Mesodermal cell (in vitro differentiated cells): ENCODE measurements at regions not wholly inside any gene's neighbourhood (a gene's known extent, or its start where the extent isn't known, plus 50 kb on each side); places are given as distances from the start of the nearest gene placed in this dataset.
"Not testable (repeated sequence)": the region's sequence is repeated elsewhere in the genome, so short reads cannot be mapped to it uniquely, and the experiment has no call there.

ENCODE experiments used
- H3K27ac ChIP-seq: 2 replicates; pipeline ENCODE4 v1.7.0; 2013; ENCODE audit warnings: mild to moderate bottlenecking, low read depth, low read length, moderate library complexity; ENCODE audit not compliant: severe bottlenecking
- H3K36me3 ChIP-seq: 2 replicates; pipeline ENCODE4 v1.7.1; 2013; ENCODE audit warnings: mild to moderate bottlenecking, low read length, moderate library complexity; ENCODE audit not compliant: control insufficient read depth, insufficient read depth
- H3K4me1 ChIP-seq: one replicate; pipeline ENCODE4 v1.7.1; 2013; ENCODE audit warnings: mild to moderate bottlenecking, low read length; ENCODE audit not compliant: insufficient read depth, control insufficient read depth, poor library complexity, severe bottlenecking
- H3K4me3 ChIP-seq: 2 replicates; pipeline ENCODE4 v1.7.0; 2013; ENCODE audit warnings: low read length, control low read depth, mild to moderate bottlenecking; ENCODE audit not compliant: insufficient read depth, poor library complexity, severe bottlenecking; ENCODE audit errors: extremely low read depth
- H3K9me3 ChIP-seq: 2 replicates; pipeline ENCODE4 v1.7.1; 2013; ENCODE audit warnings: mild to moderate bottlenecking, low read length, moderate library complexity; ENCODE audit not compliant: control insufficient read depth
- WGBS, 2 experiments: methylation state at CpG; one replicate each; pipeline ENCODE4 v1.1.5; 2013; ENCODE audit warnings: missing lambda C conversion rate in 2 of 2; ENCODE audit not compliant: insufficient coverage in 2 of 2; 5-methylcytosine and 5-hydroxymethylcytosine counted together

DNA sequence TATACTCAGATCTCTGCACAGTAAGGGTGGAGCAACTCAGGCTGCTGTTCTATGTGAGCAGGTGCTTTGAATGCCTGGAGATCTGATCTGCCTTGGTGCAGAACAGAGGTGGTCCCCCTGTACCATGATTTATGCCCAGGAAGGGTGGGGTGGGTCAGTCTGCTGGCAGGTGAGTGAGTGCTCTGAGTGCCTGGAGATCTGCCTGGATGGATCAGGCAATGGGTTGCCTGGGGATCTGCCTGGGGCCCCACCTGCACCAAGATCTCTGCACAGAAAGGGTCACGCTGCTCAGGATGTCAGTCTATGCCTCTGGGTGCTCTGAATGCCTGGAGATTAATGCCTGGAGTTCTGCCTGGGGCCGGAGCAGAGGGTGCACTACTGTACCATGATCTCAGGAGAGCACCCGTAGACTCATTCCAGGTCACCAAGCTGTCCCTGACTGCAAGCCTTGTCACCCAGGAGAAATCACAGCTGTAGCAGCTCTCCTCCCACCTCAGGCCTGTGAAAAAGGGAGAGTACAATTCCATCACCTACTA lies 342.9 kb downstream of the GBA3 start:
- Histone ChIP-seq H3K4me3 (no peak overlapping the region), H3K4me1 (peaks cover 6% of the 10 kb centered on the region), H3K27ac (no peak overlapping the region), H3K36me3 (no peaks in the 10 kb centered on the region), H3K9me3 (no peaks in the 10 kb centered on the region)
- WGBS, 2 experiments: 95 to 97% methylated on average over 2 to 3 of the region's 3 CpGs

DNA sequence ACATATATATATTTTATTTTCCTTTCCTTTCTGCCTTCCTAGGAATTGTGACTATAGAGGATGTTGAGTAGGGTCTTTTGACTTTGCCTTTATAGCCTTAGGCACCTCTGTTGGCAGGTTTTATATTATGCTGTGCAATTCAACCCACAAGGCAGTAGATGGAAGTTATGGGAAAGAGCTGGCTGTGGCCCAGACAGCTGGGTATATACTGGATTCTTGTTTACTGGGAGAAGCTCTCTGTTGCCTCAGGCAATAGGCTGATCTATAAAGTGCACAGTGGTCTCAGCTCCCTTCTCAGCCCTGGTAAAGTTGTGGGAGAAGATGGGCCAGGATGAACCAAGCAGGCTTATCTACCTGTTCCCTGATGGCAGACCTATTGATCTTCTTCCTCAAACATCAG lies 342.0 kb downstream of the GBA3 start:
- no peak overlapping the region for H3K4me3 ChIP-seq
- no peaks in the 10 kb centered on the region for H3K9me3 ChIP-seq
- no peak overlapping the region for H3K27ac ChIP-seq
- H3K36me3 ChIP-seq: no peaks in the 10 kb centered on the region
- H3K4me1 ChIP-seq: peaks cover 6% of the 10 kb centered on the region

DNA sequence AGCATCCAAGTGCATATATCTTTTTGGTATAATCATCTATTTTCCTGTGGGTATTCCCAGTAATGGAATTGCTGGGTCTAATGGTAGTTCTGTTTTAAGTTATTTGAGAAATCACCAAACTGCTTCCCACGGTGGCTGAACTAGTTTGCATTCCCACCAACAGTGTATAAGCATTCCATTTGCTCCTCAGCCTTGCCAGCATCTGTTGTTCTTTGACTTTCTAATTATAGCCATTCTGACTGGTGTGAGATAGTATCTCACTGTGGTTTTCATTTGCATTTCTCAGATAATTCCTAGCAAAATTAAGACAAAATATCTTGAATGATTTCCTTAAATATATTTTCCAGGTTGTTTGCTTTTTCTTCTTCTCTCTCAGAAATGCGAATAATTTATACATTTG lies 341.1 kb downstream of the GBA3 start:
- WGBS, 2 experiments: no CpG with 5 or more reads among the region's 2 CpGs
- Histone ChIP-seq H3K36me3 (no peaks in the 10 kb centered on the region), H3K9me3 (no peaks in the 10 kb centered on the region), H3K27ac (peak overlapping the region; percentile 66), H3K4me3 (no peak overlapping the region), H3K4me1 (peaks cover 6% of the 10 kb centered on the region)

DNA sequence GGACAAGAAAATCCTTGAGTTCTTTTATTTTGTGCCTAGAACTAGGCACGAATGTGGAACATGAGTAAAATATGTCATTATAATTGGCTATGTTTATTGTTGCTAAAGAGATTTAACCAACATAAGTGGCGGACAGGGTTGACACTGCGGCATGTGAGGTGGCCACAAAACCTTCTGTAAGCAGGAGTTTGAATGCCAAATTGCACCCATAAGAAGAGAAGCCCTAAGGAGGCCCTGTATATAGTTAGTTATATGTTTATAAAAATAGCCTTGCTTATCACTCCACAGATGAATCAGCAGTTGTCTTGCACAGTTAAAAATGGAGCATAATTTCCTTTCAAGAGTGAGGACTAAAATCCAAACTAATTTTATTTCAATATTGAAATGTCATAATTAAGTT lies 336.1 kb downstream of the GBA3 start:
- H3K4me3 ChIP-seq: no peak overlapping the region
- H3K36me3 ChIP-seq: no peaks in the 10 kb centered on the region
- H3K4me1 ChIP-seq: peaks cover 3% of the 10 kb centered on the region
- no peak overlapping the region for H3K27ac ChIP-seq
- no peaks in the 10 kb centered on the region for H3K9me3 ChIP-seq
- WGBS, 2 experiments: 81 to 100% methylated on average over 2 to 3 of the region's 3 CpGs

GRCh38 chr4:23023666-23024065 lies 330.9 kb downstream of the GBA3 start:
- no peaks in the 10 kb centered on the region for H3K36me3 ChIP-seq
- no peaks in the 10 kb centered on the region for H3K9me3 ChIP-seq
- WGBS, 2 experiments: no CpG with 5 or more reads among the region's 1 CpG
- no peak overlapping the region for H3K4me3 ChIP-seq
- H3K27ac ChIP-seq: no peak overlapping the region
- peaks cover 14% of the 10 kb centered on the region for H3K4me1 ChIP-seq

DNA sequence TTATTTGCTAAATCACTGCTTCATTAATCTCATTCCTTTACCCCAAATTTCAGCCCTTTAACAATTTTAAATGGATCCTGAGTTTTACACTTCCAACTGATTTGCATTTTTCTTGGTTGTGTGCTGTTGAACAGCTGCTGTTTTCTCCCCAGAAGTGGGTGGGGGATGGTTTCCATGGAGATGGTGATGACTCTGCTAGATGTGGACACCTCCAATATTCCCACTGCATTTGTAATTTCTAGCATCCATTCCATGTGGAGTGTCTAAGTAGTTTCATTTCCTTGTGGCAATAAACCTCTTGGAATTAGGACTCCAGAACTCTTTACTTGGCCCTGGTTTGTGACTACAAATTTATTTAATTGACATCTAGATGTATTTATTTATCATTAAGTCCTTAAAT lies 330.4 kb downstream of the GBA3 start:
- H3K9me3 ChIP-seq: no peaks in the 10 kb centered on the region
- H3K36me3 ChIP-seq: no peaks in the 10 kb centered on the region

DNA sequence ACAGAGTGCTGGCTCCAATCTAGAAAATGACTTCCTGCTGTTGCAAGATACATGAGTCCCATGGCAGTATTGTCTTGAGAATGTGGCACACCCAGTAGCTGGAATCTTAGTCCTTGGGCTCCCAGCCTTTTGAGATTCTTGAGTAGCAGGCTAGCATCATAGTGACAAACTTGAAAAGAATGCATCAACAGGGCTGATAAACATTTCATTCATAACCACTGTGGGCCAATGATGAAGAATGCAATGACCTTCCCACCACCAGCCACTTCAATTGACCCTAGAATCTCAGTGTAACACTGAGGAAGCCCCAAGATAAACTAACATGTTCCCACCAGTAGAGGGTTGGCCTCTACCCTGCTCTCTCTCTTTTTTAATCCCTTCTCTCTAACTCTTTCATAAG lies 329.3 kb downstream of the GBA3 start:
- Histone ChIP-seq H3K4me3 (no peak overlapping the region), H3K27ac (peak overlapping the region; percentile 91), H3K4me1 (peaks cover 14% of the 10 kb centered on the region), H3K9me3 (no peaks in the 10 kb centered on the region), H3K36me3 (no peaks in the 10 kb centered on the region)

More for the DNA sequence above, 330.4 kb downstream of the GBA3 start:
- peaks cover 14% of the 10 kb centered on the region for H3K4me1 ChIP-seq
- H3K4me3 ChIP-seq: no peak overlapping the region
- H3K27ac ChIP-seq: peak overlapping the region; percentile 91

DNA sequence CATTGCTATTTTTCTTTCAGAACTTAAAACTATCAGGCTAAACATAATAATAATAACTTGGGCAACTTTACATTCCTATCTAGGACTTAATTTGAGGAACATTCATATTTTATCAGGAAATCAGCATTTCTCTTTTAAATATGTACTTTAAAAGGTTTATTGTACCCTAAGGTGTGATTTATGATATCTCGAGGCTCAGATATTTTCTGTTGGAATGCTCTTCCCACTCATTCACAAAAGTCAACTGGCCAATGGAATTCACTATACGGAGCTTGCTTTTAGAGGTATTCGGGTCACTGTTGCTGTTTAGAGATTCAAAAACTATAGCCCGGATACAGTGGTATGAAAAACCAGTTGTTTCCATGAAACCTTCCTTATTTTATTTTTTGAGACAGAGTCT lies 328.3 kb downstream of the GBA3 start:
- 94 to 100% methylated on average over 1 to 3 of the region's 4 CpGs for WGBS, 2 experiments
- Histone ChIP-seq H3K4me1 (peaks cover 14% of the 10 kb centered on the region), H3K4me3 (no peak overlapping the region), H3K36me3 (no peaks in the 10 kb centered on the region), H3K9me3 (no peaks in the 10 kb centered on the region), H3K27ac (peak overlapping the region; percentile 91)

- H3K36me3 ChIP-seq, H3K9me3 ChIP-seq, H3K4me3 ChIP-seq, H3K27ac ChIP-seq: not testable (repeated sequence)
- 71 to 93% methylated on average over 1 to 2 of the region's 4 CpGs for WGBS, 2 experiments
- peaks cover 14% of the 10 kb centered on the region for H3K4me1 ChIP-seq
Observed at GRCh38 chr4:23020399-23020798, 327.7 kb downstream of the GBA3 start.

DNA sequence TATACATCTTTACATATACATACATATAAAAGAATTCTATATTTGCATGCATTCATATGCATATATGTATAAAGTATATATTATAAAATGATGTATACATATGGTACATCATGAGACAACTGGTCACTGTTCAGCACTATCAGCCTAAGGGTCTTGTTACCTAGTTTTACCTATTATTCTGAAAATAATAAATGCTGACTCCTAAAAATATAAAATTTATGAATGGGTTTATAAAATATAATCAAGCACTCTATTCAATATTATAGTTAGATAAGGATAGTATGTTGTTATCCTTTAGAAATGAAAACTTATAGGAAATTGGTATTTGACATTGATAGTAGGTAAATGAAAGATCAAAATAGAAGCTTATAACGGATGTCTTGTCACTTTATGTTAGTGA lies 324.2 kb downstream of the GBA3 start:
- no peak overlapping the region for H3K27ac ChIP-seq
- no peaks in the 10 kb centered on the region for H3K9me3 ChIP-seq
- no peak overlapping the region for H3K4me3 ChIP-seq
- H3K4me1 ChIP-seq: peaks cover 9% of the 10 kb centered on the region
- no CpG with 5 or more reads among the region's 1 CpG for WGBS, 2 experiments
- H3K36me3 ChIP-seq: no peaks in the 10 kb centered on the region

GRCh38 chr4:23015821-23016220 lies 323.1 kb downstream of the GBA3 start:
- H3K4me1 ChIP-seq: no peaks in the 10 kb centered on the region
- no peak overlapping the region for H3K27ac ChIP-seq
- H3K9me3 ChIP-seq: no peaks in the 10 kb centered on the region
- H3K36me3 ChIP-seq: no peaks in the 10 kb centered on the region
- H3K4me3 ChIP-seq: no peak overlapping the region

- Histone ChIP-seq H3K4me3 (no peak overlapping the region), H3K4me1 (no peaks in the 10 kb centered on the region), H3K9me3 (peaks cover 3% of the 10 kb centered on the region), H3K36me3 (no peaks in the 10 kb centered on the region), H3K27ac (no peak overlapping the region)
Observed at GRCh38 chr4:23009093-23009492, 316.4 kb downstream of the GBA3 start.
